Left lung (tissue), 4 donors: ENCODE measurements at regions not wholly inside any gene's neighbourhood (a gene's known extent, or its start where the extent isn't known, plus 50 kb on each side); places are given as distances from the start of the nearest gene placed in this dataset.

Experiments
- ATAC-seq: fragments of 200-7000 bp; cut with Tn5 transposase; one replicate; pipeline ENCODE4 v1.9.1; 2020; ENCODE audit warnings: moderate library complexity
- DNase-seq, 4 donors: peaks; one replicate each; pipeline ENCODE4 v3.0.0-alpha.2; 2013 to 2020
- H3K27ac ChIP-seq, 2 donors: fragments of 200-600 bp; sonication (generic) in 1 of 2; one replicate each; pipeline versions ENCODE4 v1.5.0 to v1.8.0; 2020 to 2021
- H3K27me3 ChIP-seq, 2 donors: fragments of 200-600 bp; sonication (generic) in 1 of 2; one replicate each; pipeline versions ENCODE4 v1.5.0 to v1.8.0; 2020 to 2021
- H3K36me3 ChIP-seq, 2 donors: fragments of 200-600 bp; sonication (generic) in 1 of 2; one replicate each; pipeline versions ENCODE4 v1.5.0 to v1.8.0; 2020 to 2021
- H3K4me1 ChIP-seq, 2 donors: fragments of 200-600 bp; one replicate each; pipeline ENCODE4 v1.8.0; 2021
- H3K4me3 ChIP-seq, 2 donors: fragments of 200-600 bp; sonication (generic) in 1 of 2; one replicate each; pipeline versions ENCODE4 v1.5.0 to v1.8.0; 2020 to 2021; ENCODE audit warnings: mild to moderate bottlenecking in 1 of 2
- H3K9me3 ChIP-seq, 2 donors: fragments of 200-600 bp; sonication (generic) in 1 of 2; one replicate each; pipeline versions ENCODE4 v1.5.0 to v1.8.0; 2020 to 2021
- intact Hi-C, 2 donors: fragments of 100-400 bp; cut with DNase I; formaldehyde crosslinking; loops; one replicate each; pipeline versions ENCODE4 v1.11.2 to v1.14.2; 2022
- TF ChIP-seq, protein P1 (sequence below), 2 donors: fragments of 200-600 bp; sonication (generic) in 1 of 2; IDR thresholded peaks; one replicate each; pipeline versions ENCODE4 v1.5.0 to v1.8.0; 2021; ENCODE audit warnings: antibody characterized with exemption in 2 of 2
- donor health status: DM: no; HTN: yes; CAD: no.
- donor health status: DM: no; HTN: no; CAD: no.

DNA sequence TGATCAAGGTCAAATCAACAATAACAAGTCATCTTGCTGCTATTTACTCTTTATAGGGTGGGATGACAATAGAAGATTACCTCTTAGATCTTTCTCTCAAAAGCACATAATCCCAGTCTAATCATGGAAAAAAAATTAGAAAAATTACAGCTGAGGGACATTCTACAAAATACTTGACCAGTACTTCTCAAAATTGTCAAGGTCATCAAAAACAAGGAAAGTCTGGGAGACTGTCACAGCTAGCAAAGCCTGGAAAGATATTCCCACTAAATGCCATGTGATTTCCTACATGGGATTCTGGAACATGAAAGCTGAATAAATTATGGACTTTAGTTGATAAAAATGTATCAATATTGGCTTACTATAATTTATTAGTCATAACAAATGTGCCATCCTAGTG, 276.2 kb downstream of the RNF144A start:
- ATAC-seq = no peak
- Histone ChIP-seq H3K4me1 (no peaks in the 10 kb centered on the region), H3K4me3 (no peak overlapping the region), H3K27ac (no peak overlapping the region), H3K36me3 (no peaks in the 10 kb centered on the region), H3K9me3 (no peaks in the 10 kb centered on the region), H3K27me3 (no peaks in the 10 kb centered on the region)
- intact Hi-C loops = no loop called here
- DNase-seq = no peak
- TF ChIP-seq, protein P1, sequence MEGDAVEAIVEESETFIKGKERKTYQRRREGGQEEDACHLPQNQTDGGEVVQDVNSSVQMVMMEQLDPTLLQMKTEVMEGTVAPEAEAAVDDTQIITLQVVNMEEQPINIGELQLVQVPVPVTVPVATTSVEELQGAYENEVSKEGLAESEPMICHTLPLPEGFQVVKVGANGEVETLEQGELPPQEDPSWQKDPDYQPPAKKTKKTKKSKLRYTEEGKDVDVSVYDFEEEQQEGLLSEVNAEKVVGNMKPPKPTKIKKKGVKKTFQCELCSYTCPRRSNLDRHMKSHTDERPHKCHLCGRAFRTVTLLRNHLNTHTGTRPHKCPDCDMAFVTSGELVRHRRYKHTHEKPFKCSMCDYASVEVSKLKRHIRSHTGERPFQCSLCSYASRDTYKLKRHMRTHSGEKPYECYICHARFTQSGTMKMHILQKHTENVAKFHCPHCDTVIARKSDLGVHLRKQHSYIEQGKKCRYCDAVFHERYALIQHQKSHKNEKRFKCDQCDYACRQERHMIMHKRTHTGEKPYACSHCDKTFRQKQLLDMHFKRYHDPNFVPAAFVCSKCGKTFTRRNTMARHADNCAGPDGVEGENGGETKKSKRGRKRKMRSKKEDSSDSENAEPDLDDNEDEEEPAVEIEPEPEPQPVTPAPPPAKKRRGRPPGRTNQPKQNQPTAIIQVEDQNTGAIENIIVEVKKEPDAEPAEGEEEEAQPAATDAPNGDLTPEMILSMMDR (IDR thresholded peaks at IDR 0.05) = no peak

DNA sequence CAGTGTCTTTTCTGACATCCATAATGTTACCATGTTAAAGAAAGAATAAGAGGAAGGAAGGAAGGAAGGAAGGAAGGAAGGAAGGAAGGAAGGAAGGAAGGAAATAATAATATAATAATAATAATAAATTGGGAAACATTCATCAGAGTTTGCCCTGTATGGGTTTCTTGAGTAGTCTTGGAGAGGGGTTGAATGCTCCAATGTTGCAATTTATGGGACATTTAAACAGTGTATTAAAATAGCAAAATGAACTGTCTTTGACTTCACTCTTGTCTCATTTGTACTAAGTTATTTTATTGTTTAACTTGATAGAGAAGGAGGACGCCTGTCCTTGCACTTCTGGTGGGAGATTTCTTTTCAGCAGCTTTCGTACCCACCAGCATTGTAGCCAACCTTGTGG, 277.7 kb downstream of the RNF144A start:
- Histone ChIP-seq H3K36me3 (no peaks in the 10 kb centered on the region), H3K27me3 (no peaks in the 10 kb centered on the region), H3K9me3 (no peaks in the 10 kb centered on the region), H3K4me3 (no peak overlapping the region), H3K4me1 (no peaks in the 10 kb centered on the region), H3K27ac (no peak overlapping the region)
- ATAC-seq (no peak), DNase-seq (no peak)
- intact Hi-C loops = no loop called here
- TF ChIP-seq, protein P1 (IDR thresholded peaks at IDR 0.05) = no peak

DNA sequence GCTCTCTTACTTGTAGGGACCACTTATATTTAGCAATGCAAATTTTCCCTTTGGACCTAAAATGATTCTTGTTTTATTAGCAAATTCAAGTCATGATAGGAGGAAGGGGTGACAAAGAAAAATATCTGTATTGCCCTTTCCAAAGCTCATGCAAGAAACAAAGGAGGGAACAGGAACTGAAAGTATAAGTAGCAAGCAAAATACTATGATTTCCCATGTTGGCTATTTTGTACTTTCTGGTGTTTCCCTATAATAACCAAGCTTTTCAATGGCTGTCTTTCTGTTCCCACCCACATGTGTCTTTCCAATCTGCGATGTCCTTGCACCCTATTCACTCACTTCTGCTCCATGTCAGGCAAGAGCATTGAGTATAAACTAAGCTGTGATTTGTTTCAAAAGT, 279.7 kb downstream of the RNF144A start:
- TF ChIP-seq, protein P1 (IDR thresholded peaks at IDR 0.05) = no peak
- intact Hi-C loops = no loop called here
- ATAC-seq (no peak), DNase-seq (no peak)
- no peaks in the 10 kb centered on the region for H3K4me1 ChIP-seq
- H3K27ac ChIP-seq = no peak overlapping the region
- no peak overlapping the region for H3K4me3 ChIP-seq
- H3K9me3 ChIP-seq = no peaks in the 10 kb centered on the region
- no peaks in the 10 kb centered on the region for H3K36me3 ChIP-seq
- H3K27me3 ChIP-seq = no peaks in the 10 kb centered on the region

DNA sequence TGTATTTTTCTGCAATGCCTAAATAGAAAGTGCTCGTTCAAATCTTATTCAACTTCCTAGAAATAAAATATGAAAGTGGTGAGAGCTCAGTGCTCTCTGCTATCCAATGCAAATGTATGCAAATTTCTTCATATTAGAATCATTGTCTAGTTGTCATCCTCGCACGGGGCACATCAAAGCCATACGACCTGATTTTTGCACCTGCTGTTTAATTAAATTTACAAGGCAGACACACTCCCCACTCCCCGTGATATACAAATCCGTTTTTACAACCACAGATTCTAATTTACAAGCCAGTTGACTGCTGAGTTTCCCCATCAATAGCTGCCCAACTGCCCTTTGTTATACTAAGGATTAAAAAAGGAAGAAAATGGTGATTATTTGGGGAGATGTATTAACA, 284.6 kb downstream of the RNF144A start:
- no peak for ATAC-seq
- intact Hi-C loops = no loop called here
- H3K9me3 ChIP-seq = no peaks in the 10 kb centered on the region
- DNase-seq = no peak
- H3K4me3 ChIP-seq = no peak overlapping the region
- H3K4me1 ChIP-seq = no peaks in the 10 kb centered on the region
- TF ChIP-seq, protein P1 (IDR thresholded peaks at IDR 0.05) = no peak
- no peak overlapping the region for H3K27ac ChIP-seq
- no peaks in the 10 kb centered on the region for H3K36me3 ChIP-seq
- H3K27me3 ChIP-seq = no peaks in the 10 kb centered on the region

DNA sequence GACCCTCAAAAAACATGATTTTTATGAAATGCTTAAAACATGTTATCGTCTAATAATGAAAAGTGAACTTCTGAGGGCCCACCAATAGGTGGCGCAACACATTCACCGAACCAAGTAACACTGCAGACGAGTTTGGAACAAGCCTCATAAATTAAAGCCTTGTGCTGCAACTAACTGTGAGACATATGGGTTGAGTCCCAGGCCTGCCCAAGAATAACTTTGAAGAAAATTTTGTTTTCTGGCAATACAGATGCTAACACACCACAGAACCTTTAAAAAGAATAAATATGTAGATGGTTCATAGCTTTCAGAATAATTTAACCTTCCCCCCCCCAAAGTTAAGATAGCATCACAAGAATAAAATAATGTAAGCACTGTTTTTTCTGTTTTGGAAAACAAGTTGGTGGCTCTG, 285.9 kb downstream of the RNF144A start:
- intact Hi-C loops = no loop called here
- DNase-seq = peak in 2 of 4 donors; percentile 63 to 84
- Histone ChIP-seq H3K4me3 (no peak overlapping the region), H3K27ac (no peak overlapping the region), H3K4me1 (no peaks in the 10 kb centered on the region), H3K36me3 (no peaks in the 10 kb centered on the region), H3K27me3 (no peaks in the 10 kb centered on the region), H3K9me3 (no peaks in the 10 kb centered on the region)
- ATAC-seq = peak; percentile 79
- TF ChIP-seq, protein P1 (IDR thresholded peaks at IDR 0.05) = peak; percentile 73 to 92
